Endothelial cell of umbilical vein (primary cell): ENCODE measurements at regions not wholly inside any gene's neighbourhood (a gene's known extent, or its start where the extent isn't known, plus 50 kb on each side); places are given as distances from the start of the nearest gene placed in this dataset.

Experiments
- BruUV-seq: library from RNA; stranded (reverse); fragments of 400-500 nt; replicated peaks from 2 replicates; lab custom pipeline; 2021; lab: Mats Ljungman, UMichigan
- CTCF ChIA-PET: fragments of 300-600, 350-600 bp; sonication (Branson Sonifier 250); formaldehyde crosslinking; loops from one replicate; lab custom pipeline; 2021; ENCODE audit warnings: antibody characterized with exemption, inconsistent platforms; lab: Charles Lee
- POLR2A ChIA-PET: fragments of 300-600, 350-600 bp; sonication (Branson Sonifier 250); formaldehyde crosslinking; loops from one replicate; lab custom pipeline; 2021; ENCODE audit warnings: antibody characterized with exemption, inconsistent platforms; lab: Charles Lee
- DNase-seq: peaks from one replicate; pipeline ENCODE4 v3.0.0-alpha.2; 2011; ENCODE audit warnings: low read depth, low spot score
- FAIRE-seq: peaks from 2 replicates; lab custom pipeline; 2011; peaks lifted over from hg19 to GRCh38; lab: Jason Lieb, UNC
- H2AFZ ChIP-seq: 2 replicates; pipeline ENCODE4 v1.6.0; 2012; ENCODE audit warnings: low read depth, low read length, control low read depth, inconsistent platforms
- H3K27ac ChIP-seq: 2 replicates; pipeline ENCODE4 v1.5.1; 2011; ENCODE audit warnings: low read depth, mild to moderate bottlenecking, control low read depth, low read length, moderate library complexity; ENCODE audit not compliant: insufficient read depth
- H3K27me3 ChIP-seq, 2 experiments: 2 replicates each; pipeline versions ENCODE4 v1.6.0 to v1.6.1; 2011; ENCODE audit warnings: low read length in 2 of 2, mixed read lengths in 1 of 2; ENCODE audit not compliant: control insufficient read depth in 2 of 2, insufficient read depth in 2 of 2
- H3K36me3 ChIP-seq, 2 experiments: 2 replicates in 1 of 2; 3 replicates in 1 of 2; pipeline ENCODE4 v1.5.1; 2011; ENCODE audit warnings: low read length in 2 of 2, mild to moderate bottlenecking in 1 of 2, moderate library complexity in 1 of 2; ENCODE audit not compliant: control insufficient read depth in 2 of 2, insufficient read depth in 2 of 2; ENCODE audit errors: extremely low read depth in 1 of 2
- H3K4me1 ChIP-seq: 3 replicates; pipeline ENCODE4 v1.5.1; 2011; ENCODE audit warnings: mild to moderate bottlenecking, low read length; ENCODE audit not compliant: control insufficient read depth, insufficient read depth; ENCODE audit errors: extremely low read depth
- H3K4me2 ChIP-seq: 2 replicates; pipeline ENCODE4 v1.6.1; 2011; ENCODE audit warnings: low read length, control low read depth, mixed read lengths; ENCODE audit not compliant: insufficient read depth
- H3K4me3 ChIP-seq, 3 experiments: fragments of 200-600 bp in 1 of 3; sonication (generic), shearing (Covaris generic) in 1 of 3; replicated peaks in 1 of 3; 2 replicates each; pipeline ENCODE4 v1.5.1; 2011 to 2016; ENCODE audit warnings: control low read depth in 3 of 3, low read length in 3 of 3, mild to moderate bottlenecking in 2 of 3, inconsistent platforms in 1 of 3, low read depth in 1 of 3, moderate library complexity in 1 of 3; ENCODE audit not compliant: insufficient read depth in 1 of 3
- H3K79me2 ChIP-seq: 2 replicates; pipeline ENCODE4 v1.6.0; 2012; ENCODE audit warnings: low read length, inconsistent platforms; ENCODE audit not compliant: control insufficient read depth, insufficient read depth
- H3K9ac ChIP-seq: replicated peaks from 2 replicates; pipeline ENCODE3; 2011; ENCODE audit warnings: low read length, control low read depth; ENCODE audit not compliant: insufficient read depth; ENCODE audit errors: extremely low read depth
- H3K9me1 ChIP-seq: replicated peaks from 3 replicates; pipeline ENCODE4 v1.6.0; 2011; ENCODE audit warnings: mild to moderate bottlenecking, low read length; ENCODE audit not compliant: control insufficient read depth, insufficient read depth; ENCODE audit errors: extremely low read depth
- H3K9me3 ChIP-seq: replicated peaks from 2 replicates; pipeline ENCODE4 v1.5.1; 2012; ENCODE audit warnings: low read length, inconsistent platforms; ENCODE audit not compliant: control insufficient read depth, insufficient read depth
- H4K20me1 ChIP-seq: replicated peaks from 2 replicates; pipeline ENCODE3; 2011; ENCODE audit warnings: mild to moderate bottlenecking, low read length; ENCODE audit not compliant: control insufficient read depth, insufficient read depth; ENCODE audit errors: extremely low read depth
- EZH2 ChIP-seq: IDR thresholded peaks from 2 replicates; pipeline ENCODE4 v1.6.1; 2012; ENCODE audit warnings: borderline replicate concordance, low read depth, mild to moderate bottlenecking, moderate library complexity, low read length, inconsistent platforms; ENCODE audit not compliant: severe bottlenecking
- FOS ChIP-seq: IDR thresholded peaks from 2 replicates; pipeline ENCODE4 v1.6.1; 2011; ENCODE audit warnings: mild to moderate bottlenecking, low read length, moderate library complexity, borderline replicate concordance; ENCODE audit not compliant: insufficient read depth
- GATA2 ChIP-seq: IDR thresholded peaks from 2 replicates; pipeline ENCODE4 v1.7.0; 2011; ENCODE audit warnings: low read depth, mild to moderate bottlenecking, moderate library complexity, mixed read lengths, low read length; ENCODE audit not compliant: insufficient read length, insufficient read depth
- JUN ChIP-seq: IDR thresholded peaks from 2 replicates; pipeline ENCODE4 v1.6.1; 2011; ENCODE audit warnings: borderline replicate concordance, low read depth; ENCODE audit not compliant: insufficient read length, insufficient read depth
- MYC ChIP-seq: IDR thresholded peaks from one replicate; pipeline ENCODE4 v1.6.1; 2011; ENCODE audit warnings: mild to moderate bottlenecking, low read depth, low read length
- POLR2A ChIP-seq: IDR thresholded peaks from 2 replicates; pipeline ENCODE4 v1.6.1; 2012; ENCODE audit warnings: low read depth, mild to moderate bottlenecking, control low read depth, low read length
- POLR2AphosphoS5 ChIP-seq: IDR thresholded peaks from 2 replicates; pipeline ENCODE4 v1.6.1; 2012; ENCODE audit warnings: low read depth, mild to moderate bottlenecking, control low read depth, low read length, moderate library complexity; ENCODE audit not compliant: insufficient read depth
- dilution Hi-C: fragments of 300-500 bp; cut with MboI; formaldehyde crosslinking; loops from one replicate; pipeline ENCODE4 v1.15.0; 2019; ENCODE audit warnings: low sequenced_read_pairs; ENCODE audit not compliant: extremely low pct_ligation_motif_present
- intact Hi-C: fragments of 100-400 bp; cut with micrococcal nuclease; formaldehyde crosslinking; loops from one replicate; pipeline ENCODE4 v1.10.0; 2022
- TF ChIP-seq, protein P1 (sequence below): IDR thresholded peaks from 2 replicates; pipeline ENCODE4 v1.6.1; 2011; ENCODE audit not compliant: insufficient read depth, insufficient read length
- TF ChIP-seq, protein P2 (sequence below), 2 donors: IDR thresholded peaks; 1 replicate in 1 of 2; 2 replicates in 1 of 2; pipeline ENCODE4 v1.5.1; 2011; ENCODE audit warnings: low read length in 2 of 2, mild to moderate bottlenecking in 2 of 2, moderate library complexity in 2 of 2, control low read depth in 1 of 2, inconsistent platforms in 1 of 2, low read depth in 1 of 2; ENCODE audit not compliant: insufficient read depth in 1 of 2; ENCODE audit errors: extremely low read depth in 1 of 2

DNA sequence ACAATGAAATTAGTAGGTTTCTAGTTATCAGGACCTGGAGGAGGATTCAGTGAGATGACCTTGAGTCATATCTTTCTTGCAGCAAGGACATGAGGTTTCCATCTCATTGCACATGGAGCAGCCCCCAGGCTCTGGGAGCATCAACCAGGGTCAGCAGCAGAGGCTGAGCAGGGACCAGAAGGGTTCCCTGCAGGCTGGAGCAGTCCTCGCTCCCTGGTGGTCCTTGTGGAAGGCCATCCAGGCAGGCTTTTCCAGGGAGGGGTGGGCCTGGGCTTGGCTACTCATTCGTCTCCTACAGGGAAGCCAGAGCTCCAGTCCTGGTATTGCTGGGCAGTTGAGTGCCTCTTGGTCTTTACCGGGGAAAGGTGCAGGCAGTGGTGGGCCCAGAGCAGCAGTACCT, 587.5 kb downstream of the GLRX3 start:
- H3K4me1 ChIP-seq: no peaks in the 10 kb centered on the region
- no peaks in the 10 kb centered on the region for H3K36me3 ChIP-seq
- H3K9me1 ChIP-seq: no peaks in the 10 kb centered on the region
- POLR2A ChIA-PET: no interaction called here
- no peaks in the 10 kb centered on the region for H4K20me1 ChIP-seq
- DNase-seq (no peak), FAIRE-seq (no peak)
- peaks cover 4% of the 10 kb centered on the region for H3K9me3 ChIP-seq
- no peak overlapping the region for H3K4me3 ChIP-seq
- no peak overlapping the region for H3K9ac ChIP-seq
- intact Hi-C loops (no loop called here), dilution Hi-C loops (no loop called here)
- no peaks in the 10 kb centered on the region for H3K79me2 ChIP-seq
- no peak for TF ChIP-seq MYC
- no peak overlapping the region for H2AFZ ChIP-seq
- no TSS peak for BruUV-seq
- H3K27ac ChIP-seq: no peak overlapping the region
- CTCF ChIA-PET: no interaction called here
- H3K4me2 ChIP-seq: no peak overlapping the region
- no peaks in the 10 kb centered on the region for H3K27me3 ChIP-seq

DNA sequence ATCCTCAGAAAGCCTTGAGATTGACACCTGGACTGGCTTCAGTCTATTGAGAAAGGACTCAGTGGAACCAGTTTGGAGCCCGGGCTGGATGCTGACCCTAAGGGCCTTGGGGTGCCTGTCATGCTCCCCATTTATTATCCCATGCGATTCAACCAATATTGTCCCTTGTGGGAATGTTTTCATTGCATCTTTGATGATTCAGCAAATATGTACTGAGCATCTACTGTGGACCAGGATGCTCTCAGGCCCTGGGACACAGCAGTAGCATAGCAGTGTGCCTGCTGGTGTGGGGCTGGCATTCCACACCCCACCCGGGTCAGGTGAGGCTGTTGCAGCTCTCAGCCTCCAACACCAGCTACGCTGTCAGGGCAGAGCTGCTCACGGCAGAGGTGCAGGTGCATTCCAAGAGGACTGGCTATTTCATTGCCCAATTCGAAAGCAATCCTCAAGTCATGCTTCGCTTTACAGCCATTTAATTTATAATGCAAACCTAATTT, 586.0 kb downstream of the TCERG1L start:
- Histone ChIP-seq H3K79me2 (no peaks in the 10 kb centered on the region), H3K4me1 (no peaks in the 10 kb centered on the region), H4K20me1 (no peaks in the 10 kb centered on the region), H3K9ac (no peak overlapping the region), H3K9me3 (peaks cover 2% of the 10 kb centered on the region), H3K4me3 (no peak overlapping the region), H2AFZ (no peak overlapping the region), H3K27me3 (no peaks in the 10 kb centered on the region), H3K9me1 (no peaks in the 10 kb centered on the region), H3K27ac (no peak overlapping the region), H3K4me2 (no peak overlapping the region), H3K36me3 (no peaks in the 10 kb centered on the region)
- POLR2A ChIA-PET: no interaction called here
- no TSS peak for BruUV-seq
- dilution Hi-C loops: no loop called here
- intact Hi-C loops: no loop called here
- no peak for DNase-seq
- FAIRE-seq: no peak
- CTCF ChIA-PET: no interaction called here
- TF ChIP-seq JUN (no peak), FOS (no peak), POLR2A (no peak), EZH2 (no peak), MYC (no peak), GATA2 (no peak), POLR2AphosphoS5 (no peak)
- TF ChIP-seq, protein P1, sequence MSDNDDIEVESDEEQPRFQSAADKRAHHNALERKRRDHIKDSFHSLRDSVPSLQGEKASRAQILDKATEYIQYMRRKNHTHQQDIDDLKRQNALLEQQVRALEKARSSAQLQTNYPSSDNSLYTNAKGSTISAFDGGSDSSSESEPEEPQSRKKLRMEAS: no peak
- TF ChIP-seq, protein P2, sequence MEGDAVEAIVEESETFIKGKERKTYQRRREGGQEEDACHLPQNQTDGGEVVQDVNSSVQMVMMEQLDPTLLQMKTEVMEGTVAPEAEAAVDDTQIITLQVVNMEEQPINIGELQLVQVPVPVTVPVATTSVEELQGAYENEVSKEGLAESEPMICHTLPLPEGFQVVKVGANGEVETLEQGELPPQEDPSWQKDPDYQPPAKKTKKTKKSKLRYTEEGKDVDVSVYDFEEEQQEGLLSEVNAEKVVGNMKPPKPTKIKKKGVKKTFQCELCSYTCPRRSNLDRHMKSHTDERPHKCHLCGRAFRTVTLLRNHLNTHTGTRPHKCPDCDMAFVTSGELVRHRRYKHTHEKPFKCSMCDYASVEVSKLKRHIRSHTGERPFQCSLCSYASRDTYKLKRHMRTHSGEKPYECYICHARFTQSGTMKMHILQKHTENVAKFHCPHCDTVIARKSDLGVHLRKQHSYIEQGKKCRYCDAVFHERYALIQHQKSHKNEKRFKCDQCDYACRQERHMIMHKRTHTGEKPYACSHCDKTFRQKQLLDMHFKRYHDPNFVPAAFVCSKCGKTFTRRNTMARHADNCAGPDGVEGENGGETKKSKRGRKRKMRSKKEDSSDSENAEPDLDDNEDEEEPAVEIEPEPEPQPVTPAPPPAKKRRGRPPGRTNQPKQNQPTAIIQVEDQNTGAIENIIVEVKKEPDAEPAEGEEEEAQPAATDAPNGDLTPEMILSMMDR (IDR thresholded peaks at IDR 0.05; ENCODE audit: extremely low read depth in 1 of 2, insufficient read depth in 1 of 2, low read depth in 1 of 2, low read length in 2 of 2): no peak
